Tibial nerve (tissue), 3 donors: ENCODE measurements at regions not wholly inside any gene's neighbourhood (a gene's known extent, or its start where the extent isn't known, plus 50 kb on each side); places are given as distances from the start of the nearest gene placed in this dataset.
"Not testable (repeated sequence)": the region's sequence is repeated elsewhere in the genome, so short reads cannot be mapped to it uniquely, and the experiment has no call there.

Source experiments
- EP300 ChIP-seq, 2 donors: sonication (generic); formaldehyde crosslinking; IDR thresholded peaks; one replicate each; pipeline ENCODE4 v1.6.1; 2017; ENCODE audit warnings: antibody characterized with exemption in 2 of 2, mild to moderate bottlenecking in 1 of 2
- POLR2A ChIP-seq, 2 donors: fragments of 450-650 bp; IDR thresholded peaks; one replicate each; pipeline ENCODE4 v1.6.1; 2017; ENCODE audit warnings: antibody characterized with exemption in 2 of 2, mild to moderate bottlenecking in 2 of 2, moderate library complexity in 2 of 2

DNA sequence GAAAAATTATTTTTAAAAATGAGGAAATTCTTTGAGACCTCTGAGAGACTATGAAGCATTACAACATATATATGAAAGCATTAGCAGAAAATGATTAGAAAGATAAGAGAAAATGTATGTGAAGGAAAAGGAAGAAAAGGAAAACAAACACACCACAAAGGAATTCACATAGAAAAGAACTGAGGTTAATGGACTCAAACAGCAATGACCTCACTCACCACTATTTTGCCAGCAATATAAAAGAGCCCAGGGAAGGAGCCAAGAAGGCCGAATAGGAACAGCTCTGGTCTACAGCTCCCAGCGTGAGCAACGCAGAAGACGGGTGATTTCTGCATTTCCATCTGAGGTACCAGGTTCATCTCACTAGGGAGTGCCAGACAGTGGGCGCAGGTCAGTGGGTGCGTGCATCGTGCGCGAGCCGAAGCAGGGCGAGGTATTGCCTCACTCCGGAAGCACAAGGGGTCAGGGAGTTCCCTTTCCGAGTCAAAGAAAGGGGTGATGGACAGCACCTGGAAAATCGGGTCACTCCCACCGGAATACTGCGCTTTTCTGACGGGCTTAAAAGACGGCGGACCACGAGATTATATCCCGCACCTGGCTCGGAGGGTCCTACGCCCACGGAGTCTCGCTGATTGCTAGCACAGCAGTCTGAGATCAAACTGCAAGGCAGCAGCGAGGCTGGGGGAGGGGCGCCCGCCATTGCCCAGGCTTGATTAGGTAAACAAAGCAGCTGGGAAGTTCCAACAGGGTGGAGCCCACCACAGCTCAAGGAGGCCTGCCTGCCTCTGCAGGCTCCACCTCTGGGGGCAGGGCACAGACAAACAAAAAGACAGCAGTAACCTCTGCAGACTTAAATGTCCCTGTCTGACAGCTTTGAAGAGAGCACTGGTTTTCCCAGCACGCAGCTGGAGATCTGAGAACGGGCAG lies 1075.2 kb upstream of the NOVA1 start:
- not testable (repeated sequence) for TF ChIP-seq POLR2A, EP300 (IDR thresholded peaks at IDR 0.05)
